GM12878 (cell line): ENCODE measurements at regions not wholly inside any gene's neighbourhood (a gene's known extent, or its start where the extent isn't known, plus 50 kb on each side); places are given as distances from the start of the nearest gene placed in this dataset.

ENCODE experiments used
- ATF2 ChIP-seq: IDR thresholded peaks from 2 replicates; pipeline ENCODE4 v1.6.1; 2012; ENCODE audit warnings: low read length, inconsistent platforms
- BCLAF1 ChIP-seq: fragments of 450-650 bp; IDR thresholded peaks from 2 replicates; pipeline ENCODE4 v1.6.1; 2017; ENCODE audit warnings: antibody characterized with exemption, mild to moderate bottlenecking, moderate library complexity
- CREM ChIP-seq: IDR thresholded peaks from 2 replicates; pipeline ENCODE4 v1.6.1; 2014; ENCODE audit warnings: antibody characterized with exemption, low read depth
- CTCF ChIP-seq, 3 experiments: IDR thresholded peaks in 2 of 3; conservative IDR thresholded peaks in 1 of 3; 2 replicates each; pipeline ENCODE4 v1.5.1; 2011; ENCODE audit warnings: low read depth in 3 of 3, low read length in 3 of 3, mild to moderate bottlenecking in 3 of 3, control low read depth in 2 of 3, moderate library complexity in 2 of 3, inconsistent platforms in 1 of 3, mixed read lengths in 1 of 3; ENCODE audit not compliant: control insufficient read depth in 2 of 3, insufficient read depth in 1 of 3; ENCODE audit errors: extremely low read depth in 1 of 3
- EZH2 ChIP-seq: IDR thresholded peaks from 2 replicates; pipeline ENCODE4 v1.6.1; 2012; ENCODE audit warnings: low read depth, mild to moderate bottlenecking, control low read depth, inconsistent platforms, low read length, borderline replicate concordance; ENCODE audit not compliant: control insufficient read depth
- NFYB ChIP-seq: IDR thresholded peaks from 2 replicates; pipeline ENCODE4 v1.6.1; 2011; ENCODE audit warnings: low read depth, mild to moderate bottlenecking, low read length, improper control_type of control experiment, moderate library complexity; ENCODE audit not compliant: insufficient read depth
- POLR2A ChIP-seq: IDR thresholded peaks from 2 replicates; pipeline ENCODE4 v1.6.1; 2011; ENCODE audit warnings: low read depth, mild to moderate bottlenecking, low read length
- RELA ChIP-seq: fragments of 450-650 bp; IDR thresholded peaks from 2 replicates; pipeline ENCODE4 v1.8.0; 2014; ENCODE audit warnings: borderline replicate concordance; ENCODE audit not compliant: partially characterized antibody
- SMC3 ChIP-seq: IDR thresholded peaks from 2 replicates; pipeline ENCODE4 v1.6.1; 2011; ENCODE audit warnings: low read length, improper control_type of control experiment, borderline replicate concordance
- SREBF1 ChIP-seq: IDR thresholded peaks from 2 replicates; pipeline ENCODE4 v1.6.1; 2012; ENCODE audit warnings: mild to moderate bottlenecking, low read length
- TCF12 ChIP-seq: IDR thresholded peaks from 2 replicates; pipeline ENCODE4 v1.6.1; 2011; ENCODE audit warnings: low read depth, mild to moderate bottlenecking, low read length
- TCF3 ChIP-seq: IDR thresholded peaks from 2 replicates; pipeline ENCODE4 v1.6.1; 2012; ENCODE audit warnings: low read depth, mild to moderate bottlenecking, low read length, borderline replicate concordance; ENCODE audit not compliant: insufficient read depth
- TCF7 ChIP-seq: IDR thresholded peaks from 2 replicates; pipeline ENCODE4 v1.6.1; 2014; ENCODE audit warnings: antibody characterized with exemption, borderline replicate concordance

GRCh38 chr7:15094989-15095388 is 192.4 kb upstream of the DGKB start:
- TF ChIP-seq ATF2 (no peak), CTCF (IDR thresholded peaks at IDR 0.05 in 2 of 3, conservative IDR thresholded peaks at IDR 0.05 in 1 of 3; ENCODE audit: control insufficient read depth in 2 of 3, extremely low read depth in 1 of 3, insufficient read depth in 1 of 3, low read depth in 3 of 3, low read length in 3 of 3) (no peak), BCLAF1 (no peak), SMC3 (no peak), RELA (no peak), TCF7 (no peak), CREM (no peak), TCF3 (no peak), EZH2 (no peak), POLR2A (no peak), SREBF1 (no peak), TCF12 (no peak), NFYB (no peak)
